Lower lobe of right lung (tissue), 2 donors: ENCODE measurements at regions not wholly inside any gene's neighbourhood (a gene's known extent, or its start where the extent isn't known, plus 50 kb on each side); places are given as distances from the start of the nearest gene placed in this dataset.

Experiments
- ATAC-seq, 2 donors: fragments of 200-7000 bp; cut with Tn5 transposase; one replicate each; pipeline ENCODE4 v1.9.1; 2020 to 2022; ENCODE audit warnings: mild to moderate bottlenecking in 2 of 2, moderate library complexity in 2 of 2
- DNase-seq: peaks from one replicate; pipeline ENCODE4 v3.0.0-alpha.2; 2020
- H3K27ac ChIP-seq: fragments of 200-600 bp; one replicate; pipeline ENCODE4 v1.8.0; 2022
- H3K27me3 ChIP-seq: fragments of 200-600 bp; one replicate; pipeline ENCODE4 v1.8.0; 2022; ENCODE audit warnings: low read depth
- H3K36me3 ChIP-seq: fragments of 200-600 bp; one replicate; pipeline ENCODE4 v1.8.0; 2022; ENCODE audit warnings: mild to moderate bottlenecking
- H3K4me1 ChIP-seq: fragments of 200-600 bp; one replicate; pipeline ENCODE4 v1.8.0; 2022
- H3K4me3 ChIP-seq: fragments of 200-600 bp; one replicate; pipeline ENCODE4 v1.8.0; 2022; ENCODE audit warnings: mild to moderate bottlenecking
- H3K9me3 ChIP-seq: fragments of 200-600 bp; one replicate; pipeline ENCODE4 v1.8.0; 2022
- intact Hi-C: fragments of 100-400 bp; cut with DNase I; formaldehyde crosslinking; loops from one replicate; pipeline ENCODE4 v1.11.0; 2022
- TF ChIP-seq, protein P1 (sequence below): fragments of 200-600 bp; IDR thresholded peaks from one replicate; pipeline ENCODE4 v1.8.0; 2022; ENCODE audit warnings: antibody characterized with exemption, mild to moderate bottlenecking
- donor health status: DM: no; HTN: yes; CAD: no; lungs with severe emphysema.

DNA sequence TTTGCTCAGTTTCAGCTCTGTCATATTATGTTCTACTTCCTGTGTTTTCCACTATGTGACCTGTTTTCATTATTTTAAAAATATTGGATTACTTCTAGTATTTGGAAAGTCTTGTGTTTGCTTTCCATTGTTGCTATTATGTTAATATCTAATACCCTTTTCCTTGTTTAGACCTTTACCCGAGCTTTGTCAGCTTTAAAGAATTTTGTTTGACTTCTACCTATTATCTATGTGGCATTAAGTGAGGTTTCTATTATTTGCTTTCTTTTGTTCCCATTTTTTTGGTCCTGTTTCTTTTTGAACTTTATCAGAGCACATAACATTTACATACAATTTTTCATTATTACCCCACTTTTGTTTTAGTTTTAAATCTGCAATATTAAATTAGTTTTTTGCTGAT, 202.7 kb downstream of the MANEA start:
- TF ChIP-seq, protein P1, sequence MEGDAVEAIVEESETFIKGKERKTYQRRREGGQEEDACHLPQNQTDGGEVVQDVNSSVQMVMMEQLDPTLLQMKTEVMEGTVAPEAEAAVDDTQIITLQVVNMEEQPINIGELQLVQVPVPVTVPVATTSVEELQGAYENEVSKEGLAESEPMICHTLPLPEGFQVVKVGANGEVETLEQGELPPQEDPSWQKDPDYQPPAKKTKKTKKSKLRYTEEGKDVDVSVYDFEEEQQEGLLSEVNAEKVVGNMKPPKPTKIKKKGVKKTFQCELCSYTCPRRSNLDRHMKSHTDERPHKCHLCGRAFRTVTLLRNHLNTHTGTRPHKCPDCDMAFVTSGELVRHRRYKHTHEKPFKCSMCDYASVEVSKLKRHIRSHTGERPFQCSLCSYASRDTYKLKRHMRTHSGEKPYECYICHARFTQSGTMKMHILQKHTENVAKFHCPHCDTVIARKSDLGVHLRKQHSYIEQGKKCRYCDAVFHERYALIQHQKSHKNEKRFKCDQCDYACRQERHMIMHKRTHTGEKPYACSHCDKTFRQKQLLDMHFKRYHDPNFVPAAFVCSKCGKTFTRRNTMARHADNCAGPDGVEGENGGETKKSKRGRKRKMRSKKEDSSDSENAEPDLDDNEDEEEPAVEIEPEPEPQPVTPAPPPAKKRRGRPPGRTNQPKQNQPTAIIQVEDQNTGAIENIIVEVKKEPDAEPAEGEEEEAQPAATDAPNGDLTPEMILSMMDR: no peak
- DNase-seq (no peak), ATAC-seq (no peak)
- no peaks in the 10 kb centered on the region for H3K9me3 ChIP-seq
- H3K27me3 ChIP-seq: no peaks in the 10 kb centered on the region
- H3K4me3 ChIP-seq: no peak overlapping the region
- H3K36me3 ChIP-seq: no peaks in the 10 kb centered on the region
- intact Hi-C loops: no loop called here
- H3K4me1 ChIP-seq: no peaks in the 10 kb centered on the region
- H3K27ac ChIP-seq: no peak overlapping the region

DNA sequence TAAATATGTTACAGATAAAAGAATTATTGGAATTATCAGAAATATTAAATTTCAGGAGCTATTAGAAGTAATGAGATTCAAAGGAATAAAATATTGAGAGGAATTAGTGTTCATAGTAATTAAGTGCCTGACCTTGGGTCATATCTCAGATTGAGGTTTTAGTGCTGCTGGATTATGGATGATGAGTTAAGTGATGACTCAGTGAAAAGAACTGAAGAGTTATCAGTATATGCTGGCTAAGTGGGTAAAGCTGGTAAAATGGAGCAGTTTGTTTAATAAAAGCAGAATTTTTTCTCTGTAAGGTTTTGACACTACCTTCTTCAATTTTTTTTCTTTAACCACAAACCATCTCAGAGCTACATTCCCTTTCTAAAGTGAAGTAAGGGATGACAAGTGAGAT, 206.7 kb downstream of the MANEA start:
- no peak for DNase-seq
- H3K9me3 ChIP-seq: no peaks in the 10 kb centered on the region
- intact Hi-C loops: no loop called here
- no peaks in the 10 kb centered on the region for H3K4me1 ChIP-seq
- no peaks in the 10 kb centered on the region for H3K36me3 ChIP-seq
- H3K27ac ChIP-seq: no peak overlapping the region
- TF ChIP-seq, protein P1: no peak
- no peak for ATAC-seq
- H3K4me3 ChIP-seq: no peak overlapping the region
- H3K27me3 ChIP-seq: no peaks in the 10 kb centered on the region

DNA sequence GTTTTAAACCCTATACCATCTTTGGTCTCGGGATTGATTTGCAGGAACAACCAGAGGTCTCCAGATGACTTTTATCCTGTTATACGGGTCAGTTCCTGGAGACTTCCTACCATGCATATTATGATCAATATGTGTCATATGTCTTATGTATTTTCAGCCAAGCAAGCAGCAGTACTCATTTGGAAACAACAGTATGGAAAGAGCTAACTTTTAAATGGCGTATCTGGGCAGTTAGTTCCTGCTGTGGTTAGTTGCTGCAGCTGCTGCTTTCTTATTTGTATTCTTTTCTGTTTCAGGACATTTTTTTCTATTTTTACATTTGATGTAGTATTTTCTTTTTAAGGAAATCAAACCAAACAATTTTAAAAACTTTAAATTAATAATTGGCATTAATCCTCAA, 207.5 kb downstream of the MANEA start:
- no peaks in the 10 kb centered on the region for H3K4me1 ChIP-seq
- no peaks in the 10 kb centered on the region for H3K27me3 ChIP-seq
- no peaks in the 10 kb centered on the region for H3K36me3 ChIP-seq
- no peaks in the 10 kb centered on the region for H3K9me3 ChIP-seq
- no peak overlapping the region for H3K4me3 ChIP-seq
- intact Hi-C loops: no loop called here
- no peak overlapping the region for H3K27ac ChIP-seq
- no peak for DNase-seq
- ATAC-seq: no peak
- TF ChIP-seq, protein P1: no peak

DNA sequence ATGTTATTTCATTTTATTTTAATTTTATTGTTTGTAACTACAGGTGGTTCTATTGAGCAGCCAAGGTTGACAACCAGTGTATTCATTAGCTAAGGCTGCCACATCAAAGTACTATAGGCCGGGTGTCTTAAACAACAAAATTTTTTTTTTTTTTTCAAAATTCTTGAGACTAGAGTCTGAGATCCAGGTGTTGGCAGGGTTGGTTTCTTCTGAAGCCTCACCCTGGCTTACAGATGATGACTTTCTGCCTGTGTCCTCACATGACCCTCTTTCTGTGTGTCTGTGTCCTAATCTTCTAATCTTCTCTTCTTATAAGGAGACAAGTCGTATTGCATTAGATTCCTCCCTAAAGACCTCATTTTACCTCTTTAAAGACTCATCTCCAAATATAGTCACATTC, 208.4 kb downstream of the MANEA start:
- no peaks in the 10 kb centered on the region for H3K4me1 ChIP-seq
- H3K27me3 ChIP-seq: no peaks in the 10 kb centered on the region
- ATAC-seq: no peak
- H3K9me3 ChIP-seq: no peaks in the 10 kb centered on the region
- intact Hi-C loops: no loop called here
- no peak overlapping the region for H3K27ac ChIP-seq
- TF ChIP-seq, protein P1: no peak
- H3K4me3 ChIP-seq: no peak overlapping the region
- DNase-seq: no peak
- no peaks in the 10 kb centered on the region for H3K36me3 ChIP-seq

DNA sequence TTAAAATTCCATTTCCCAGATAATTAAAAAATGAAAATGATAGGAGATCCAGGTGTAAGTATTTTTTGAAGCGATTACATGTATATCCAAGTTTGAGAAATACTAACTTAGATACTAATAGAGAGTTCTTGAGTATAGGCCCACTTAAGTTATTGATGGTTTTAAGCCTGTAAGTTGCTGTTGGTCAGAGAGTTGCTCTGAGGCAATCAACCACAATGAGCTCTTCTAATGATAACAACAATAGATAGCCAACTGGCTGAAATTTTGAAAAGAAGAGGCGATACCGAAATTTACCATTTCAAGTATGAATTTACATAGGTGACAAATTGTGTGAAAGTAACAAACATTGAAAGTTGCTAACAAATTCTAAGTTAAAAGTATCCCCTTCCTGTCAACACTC, 209.5 kb downstream of the MANEA start:
- TF ChIP-seq, protein P1: no peak
- Histone ChIP-seq H3K27ac (no peak overlapping the region), H3K9me3 (no peaks in the 10 kb centered on the region), H3K4me1 (no peaks in the 10 kb centered on the region), H3K36me3 (no peaks in the 10 kb centered on the region), H3K4me3 (no peak overlapping the region), H3K27me3 (no peaks in the 10 kb centered on the region)
- no peak for ATAC-seq
- no peak for DNase-seq
- intact Hi-C loops: no loop called here

DNA sequence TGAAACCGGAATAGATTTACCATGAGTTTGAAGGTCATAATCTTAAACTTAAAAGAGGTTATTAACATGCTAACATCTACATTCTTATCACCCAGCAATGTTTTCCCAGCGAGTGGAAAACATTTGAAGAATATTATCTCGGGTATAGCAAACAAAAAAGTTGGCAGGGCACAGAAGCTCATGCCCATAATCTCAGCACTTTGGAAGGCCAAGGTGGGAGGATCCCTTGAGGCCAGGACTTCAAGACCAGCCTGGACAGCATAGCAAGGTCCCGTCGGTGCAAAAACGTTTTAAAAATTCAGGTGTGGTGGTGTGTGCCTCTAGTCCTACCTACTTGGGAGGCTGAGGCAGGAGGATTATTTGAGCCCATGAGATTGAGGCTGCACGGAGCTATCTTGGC, 213.5 kb downstream of the MANEA start:
- Histone ChIP-seq H3K4me3 (no peak overlapping the region), H3K36me3 (no peaks in the 10 kb centered on the region), H3K27me3 (no peaks in the 10 kb centered on the region), H3K27ac (no peak overlapping the region), H3K4me1 (no peaks in the 10 kb centered on the region), H3K9me3 (no peaks in the 10 kb centered on the region)
- no peak for ATAC-seq
- DNase-seq: no peak
- TF ChIP-seq, protein P1: no peak
- intact Hi-C loops: no loop called here
